HG02798 (cell line): ENCODE measurements at regions not wholly inside any gene's neighbourhood (a gene's known extent, or its start where the extent isn't known, plus 50 kb on each side); places are given as distances from the start of the nearest gene placed in this dataset.

Experiments used
- ATAC-seq: cut with Tn5 transposase; IDR thresholded peaks from one replicate; pipeline ENCODE4 v1.9.1; 2021; ENCODE audit warnings: mild to moderate bottlenecking; ENCODE audit not compliant: unreplicated experiment, poor library complexity

GRCh38 chr18:64240316-64240715 is 91.4 kb upstream of the LINC00305 start:
- ATAC-seq: no peak

GRCh38 chr18:64238076-64238475 is 89.2 kb upstream of the LINC00305 start:
- no peak for ATAC-seq

- no peak for ATAC-seq
Measured at GRCh38 chr18:64234321-64234720, 85.4 kb upstream of the LINC00305 start.

GRCh38 chr18:64233851-64234250 is 85.0 kb upstream of the LINC00305 start:
- ATAC-seq: no peak

- no peak for ATAC-seq
Measured at GRCh38 chr18:64220941-64221340, 72.1 kb upstream of the LINC00305 start.

- ATAC-seq: no peak
Measured at GRCh38 chr18:64219517-64219916, 70.6 kb upstream of the LINC00305 start.

GRCh38 chr18:64210401-64210949 is 61.6 kb upstream of the LINC00305 start:
- no peak for ATAC-seq

GRCh38 chr18:64208516-64208915 is 59.6 kb upstream of the LINC00305 start:
- ATAC-seq: no peak

- no peak for ATAC-seq
Measured at GRCh38 chr18:64207820-64208219, 58.9 kb upstream of the LINC00305 start.

- ATAC-seq: peak; percentile 44
Measured at GRCh38 chr18:64203295-64203694, 54.4 kb upstream of the LINC00305 start.

- ATAC-seq: no peak
Measured at GRCh38 chr18:64202863-64203262, 54.0 kb upstream of the LINC00305 start.

GRCh38 chr18:64202210-64202836 is 53.4 kb upstream of the LINC00305 start:
- ATAC-seq: peak; percentile 79

- ATAC-seq: no peak
Measured at GRCh38 chr18:64201781-64202180, 52.9 kb upstream of the LINC00305 start.

- no peak for ATAC-seq
Measured at GRCh38 chr18:64199581-64199980, 50.7 kb upstream of the LINC00305 start.
